GOT3 (cell line): ENCODE measurements at regions not wholly inside any gene's neighbourhood (a gene's known extent, or its start where the extent isn't known, plus 50 kb on each side); places are given as distances from the start of the nearest gene placed in this dataset.

Experiments used
- DNase-seq: peaks from one replicate; lab custom pipeline; 2025; ENCODE audit warnings: mixed read lengths; lab: John Stamatoyannopoulos, UW

DNA sequence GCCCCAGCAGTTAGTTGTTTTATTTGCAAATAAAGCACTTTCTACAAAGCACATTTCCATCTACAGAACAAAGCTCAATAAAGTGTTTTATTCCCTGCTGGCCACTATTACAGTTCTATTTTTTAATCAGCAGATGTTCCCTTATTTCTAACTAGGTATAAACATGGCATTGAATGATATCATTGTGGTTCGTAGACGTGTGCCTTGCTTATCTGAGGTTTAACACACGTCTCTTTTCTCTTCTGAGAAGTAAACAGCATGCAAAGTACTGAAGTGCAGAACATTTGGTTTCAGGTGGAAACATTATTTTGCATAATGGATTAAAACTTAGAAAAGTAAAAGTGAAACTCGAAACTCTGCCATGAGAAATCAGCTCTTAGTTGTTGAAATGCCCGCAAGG, 1989.3 kb upstream of the WWC1 start:
- no peak for DNase-seq

DNA sequence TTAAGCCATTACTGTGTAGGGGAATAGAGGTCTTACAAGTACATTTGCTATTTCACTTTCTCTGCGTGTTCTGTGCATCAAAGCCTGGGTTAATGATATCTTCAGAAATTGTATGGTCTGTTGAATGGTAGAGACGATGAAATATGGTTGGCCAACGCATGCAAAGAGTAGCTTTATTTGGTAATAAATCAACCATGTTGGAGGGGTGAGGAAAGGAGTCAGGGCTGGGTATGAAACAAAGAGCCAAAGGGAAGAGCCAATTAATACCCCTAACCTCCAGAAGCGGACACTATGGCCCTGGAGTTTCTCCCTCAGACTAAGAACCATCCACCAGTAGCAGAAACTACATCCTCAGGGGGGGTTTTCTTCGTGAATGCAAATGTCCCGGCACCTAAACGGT, 1974.0 kb upstream of the WWC1 start:
- no peak for DNase-seq

DNA sequence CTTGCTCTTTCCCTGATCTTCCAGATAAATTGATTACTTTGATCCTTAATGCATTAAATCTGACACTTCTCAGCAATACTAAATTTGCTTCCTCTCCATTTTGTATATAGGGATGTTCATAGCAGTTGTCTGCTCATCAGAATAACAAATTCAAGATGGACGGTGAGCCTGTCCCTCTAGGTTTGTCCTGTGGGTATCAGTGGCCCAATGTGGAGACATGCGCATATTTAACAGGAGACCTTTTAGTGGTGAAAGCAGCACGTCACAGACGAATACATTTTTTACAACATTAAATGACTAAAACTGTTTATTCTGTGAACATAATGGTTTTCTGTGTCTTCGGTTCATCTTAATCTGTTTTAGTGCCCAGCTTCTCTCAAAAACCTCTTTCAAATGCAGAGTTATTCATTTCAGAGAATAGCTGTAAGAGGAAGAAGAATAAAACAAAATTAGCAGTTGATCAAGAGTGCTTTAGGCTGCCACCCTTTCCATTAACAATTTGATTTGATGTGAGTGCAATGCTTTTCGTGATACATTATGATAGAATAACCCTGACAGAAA, 1970.4 kb upstream of the WWC1 start:
- DNase-seq = no peak

DNA sequence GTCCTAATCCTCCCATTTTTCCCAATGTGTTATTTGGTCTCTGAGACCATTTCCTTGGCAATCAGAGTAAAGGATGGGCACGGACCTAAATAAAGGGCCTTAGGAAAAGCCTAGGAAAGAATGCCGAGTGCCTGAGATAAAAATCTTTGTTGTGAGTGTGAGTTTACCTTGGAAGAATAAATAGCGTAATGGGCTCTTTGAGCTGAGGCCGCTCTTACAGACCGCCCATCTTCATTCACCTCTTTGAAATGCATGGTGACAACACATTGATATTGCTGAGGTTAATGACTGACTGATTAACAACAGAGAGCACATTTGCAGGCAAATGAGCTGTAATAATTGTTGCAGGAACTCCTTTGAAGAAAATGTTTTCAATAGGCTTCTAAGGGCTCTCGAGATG, 1967.1 kb upstream of the WWC1 start:
- no peak for DNase-seq

DNA sequence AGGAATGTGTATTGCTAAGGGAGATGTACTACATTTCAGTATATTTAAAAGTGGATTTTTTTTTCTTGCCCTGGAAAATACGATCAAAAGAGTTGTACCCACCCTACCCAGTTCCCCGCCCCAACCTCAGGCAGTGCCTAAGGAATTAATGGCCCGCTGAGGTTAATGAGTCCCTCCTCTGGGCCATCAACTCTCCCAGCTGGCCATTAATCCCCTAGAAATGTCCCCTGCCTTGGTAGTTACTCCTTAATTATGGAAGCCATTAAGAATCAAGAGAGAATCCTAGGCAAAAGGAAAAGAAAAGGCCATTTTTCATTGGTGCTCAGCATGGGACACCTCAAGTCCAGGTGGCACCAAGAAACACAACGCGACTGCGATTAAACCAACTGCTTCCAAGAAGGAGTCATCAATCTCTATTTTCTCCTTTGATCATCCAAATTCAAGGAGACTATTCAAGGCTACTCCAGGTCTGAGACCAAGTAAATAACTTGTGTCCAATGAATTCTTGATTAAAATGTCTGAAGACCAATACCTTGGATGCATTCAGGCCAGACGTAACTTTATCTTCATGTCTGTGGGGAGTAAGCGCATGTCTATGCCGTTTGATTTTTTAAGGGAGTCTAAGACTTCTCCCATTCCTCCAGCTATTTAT, 1962.2 kb upstream of the WWC1 start:
- DNase-seq = no peak

DNA sequence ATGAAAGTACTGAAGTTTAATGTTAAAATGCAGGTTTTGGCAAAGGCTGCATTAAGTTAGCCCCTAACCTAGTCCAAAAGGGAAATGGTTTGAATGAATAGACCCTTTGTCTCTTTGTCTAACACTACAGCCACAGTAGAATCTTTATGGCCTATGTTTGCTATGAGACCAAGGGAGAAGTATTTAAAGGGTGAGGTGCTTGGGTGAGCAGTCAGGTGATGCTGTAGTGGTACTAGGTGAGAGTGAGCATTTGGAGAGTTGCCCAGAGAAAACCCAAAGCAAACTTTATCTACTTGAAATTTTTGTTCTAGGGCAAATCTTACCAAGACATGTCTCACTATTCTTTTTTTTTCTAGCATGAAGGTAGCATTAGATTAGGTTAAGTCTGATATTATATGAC, 1961.4 kb upstream of the WWC1 start:
- DNase-seq = no peak

DNA sequence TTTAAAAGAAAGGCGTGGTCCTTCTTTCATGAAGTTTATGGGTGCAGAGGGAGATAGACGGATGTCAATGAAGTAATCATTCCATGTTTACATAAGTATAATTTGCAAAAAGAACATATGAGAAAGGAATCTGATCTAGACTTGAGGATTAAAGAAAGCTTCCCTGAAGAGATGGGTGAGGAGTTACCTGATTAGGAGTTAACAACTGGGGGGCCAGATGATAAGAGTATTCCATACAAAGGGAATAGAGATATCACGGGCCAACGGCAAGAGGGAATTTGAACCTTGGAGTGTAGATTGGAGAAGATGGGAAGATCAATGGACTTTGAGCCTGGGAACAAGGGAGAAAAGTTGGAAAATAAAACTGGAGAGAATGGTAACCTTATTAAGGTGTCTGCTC, 1959.9 kb upstream of the WWC1 start:
- no peak for DNase-seq

DNA sequence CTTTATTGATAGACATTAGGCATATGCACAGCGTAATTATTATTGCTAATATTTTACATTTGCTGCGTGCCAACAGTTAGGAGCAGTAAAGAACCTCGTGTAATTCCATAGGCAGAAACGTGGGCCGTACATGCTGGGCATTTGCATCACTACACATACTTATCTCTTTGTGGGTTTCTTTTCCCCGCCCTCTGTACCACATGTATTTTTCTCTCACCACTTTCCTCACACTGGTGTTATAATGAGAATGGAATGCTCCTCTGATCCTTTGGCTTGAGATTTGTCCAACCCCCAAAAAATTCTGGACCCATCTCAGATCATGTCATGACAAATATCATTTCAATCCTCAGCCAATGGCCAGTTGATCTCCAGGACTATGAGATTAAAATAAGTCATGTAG, 1952.6 kb upstream of the WWC1 start:
- no peak for DNase-seq

DNA sequence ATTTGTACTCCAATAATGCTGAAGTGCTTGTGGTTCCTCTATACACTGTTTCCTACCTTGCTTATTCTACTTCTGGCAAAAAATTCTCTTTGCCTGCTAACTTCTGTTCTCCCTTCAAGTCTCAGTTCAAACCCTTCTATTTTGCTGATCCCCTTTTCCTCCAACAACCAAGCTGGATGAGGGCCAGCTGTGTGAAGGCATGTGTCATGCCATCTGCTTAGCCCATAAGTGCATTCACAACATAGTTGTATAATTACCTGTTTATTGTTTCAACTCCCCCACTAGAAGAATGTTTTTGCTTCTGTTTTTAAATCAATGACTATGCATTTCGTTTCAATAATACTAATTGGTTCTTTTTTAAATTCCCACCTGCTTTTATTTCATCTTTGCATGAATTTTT, 1951.4 kb upstream of the WWC1 start:
- DNase-seq = no peak

DNA sequence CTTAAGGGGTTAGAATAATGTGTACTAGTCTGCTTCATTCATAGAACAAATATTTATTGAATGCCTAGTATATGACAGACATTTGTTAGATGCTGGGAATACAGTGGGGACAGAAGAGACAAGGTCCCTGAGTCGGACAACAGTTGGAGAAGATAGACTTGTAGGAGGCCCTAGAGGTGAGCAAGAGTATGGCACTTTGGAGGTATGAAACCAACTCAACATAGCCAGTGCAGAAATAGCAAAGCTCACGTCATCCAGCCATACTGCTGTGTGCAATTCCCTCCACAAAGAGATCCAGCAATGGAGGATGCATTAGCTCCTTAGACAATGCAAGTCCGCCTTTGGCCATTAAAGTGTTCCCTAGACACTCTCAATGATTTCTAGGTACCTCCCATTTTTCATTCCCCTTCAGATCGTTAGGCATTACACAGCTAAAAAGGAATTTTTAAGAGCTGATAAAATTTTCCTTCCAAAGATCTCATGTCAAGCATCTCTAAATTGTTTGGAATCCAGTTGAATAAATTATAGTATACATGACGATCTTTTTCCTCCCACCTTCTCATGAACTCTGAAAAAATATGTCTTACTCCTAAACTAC, 1949.6 kb upstream of the WWC1 start:
- DNase-seq = no peak

DNA sequence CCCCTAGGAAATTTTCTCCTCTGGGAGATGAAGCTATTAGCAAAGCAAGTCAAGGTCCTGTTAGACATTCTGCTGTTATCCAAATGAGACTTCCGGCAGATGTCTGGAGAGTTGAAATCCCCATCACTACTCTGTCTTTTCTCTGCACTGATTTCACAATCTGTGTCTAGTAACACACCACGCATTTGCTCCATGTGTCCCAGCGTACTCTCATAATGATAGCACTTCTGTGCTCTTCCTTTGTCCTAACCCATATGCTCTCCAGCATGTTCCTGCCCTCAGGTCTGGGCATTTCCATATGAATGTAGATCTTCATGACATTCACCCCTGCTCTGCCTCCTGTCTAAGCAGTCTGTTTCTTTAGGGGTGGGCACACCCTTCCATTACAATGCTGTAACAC, 1949.0 kb upstream of the WWC1 start:
- DNase-seq = no peak

DNA sequence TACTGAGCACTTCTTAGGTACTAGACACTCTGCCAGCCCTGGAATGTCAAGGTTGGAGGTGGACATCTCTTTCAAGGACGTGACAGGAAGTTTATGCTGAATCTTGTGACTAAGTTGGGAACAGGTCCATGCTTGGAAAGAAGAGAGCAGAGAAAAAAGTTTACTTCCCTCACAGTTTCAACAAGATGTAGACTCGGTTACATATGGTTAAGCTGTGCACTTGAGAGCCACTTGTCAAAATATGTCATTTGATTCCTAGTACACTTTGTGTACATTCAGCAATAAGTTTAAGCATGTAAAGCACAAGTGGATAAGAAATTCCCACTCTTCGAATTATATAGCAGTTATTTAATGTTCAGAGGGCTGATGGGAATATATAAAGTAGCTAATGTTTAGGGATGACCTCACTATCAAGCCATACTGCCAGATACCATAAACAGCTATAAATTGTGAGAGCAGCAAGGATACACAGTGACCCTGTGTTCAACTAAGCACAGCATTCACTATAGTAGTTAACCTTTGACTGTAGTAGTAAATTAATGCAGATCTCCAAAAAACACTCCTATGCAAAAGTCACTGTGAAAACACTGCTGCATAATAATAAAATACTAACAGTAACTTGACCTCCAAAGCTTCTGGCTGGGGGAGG, 1944.6 kb upstream of the WWC1 start:
- DNase-seq = no peak

DNA sequence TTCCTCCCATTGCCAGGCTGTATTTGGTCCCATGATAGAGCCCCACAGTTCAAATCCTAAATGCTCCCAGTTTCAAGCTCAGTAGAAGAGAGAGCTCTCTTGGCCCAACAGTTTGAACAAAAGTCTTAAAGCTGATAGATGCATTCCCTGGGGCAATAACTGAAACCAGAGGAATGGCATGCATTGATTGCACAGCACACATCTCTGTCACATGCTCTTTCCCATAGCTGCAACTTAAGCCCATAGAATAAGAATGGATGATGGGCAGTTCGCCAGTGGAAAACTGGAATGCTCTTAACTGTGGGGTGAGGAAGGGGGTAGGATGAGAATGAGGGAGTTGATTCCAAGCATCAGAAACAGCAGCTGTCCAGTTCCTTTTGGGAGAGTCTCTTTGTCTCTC, 1942.4 kb upstream of the WWC1 start:
- DNase-seq = no peak

DNA sequence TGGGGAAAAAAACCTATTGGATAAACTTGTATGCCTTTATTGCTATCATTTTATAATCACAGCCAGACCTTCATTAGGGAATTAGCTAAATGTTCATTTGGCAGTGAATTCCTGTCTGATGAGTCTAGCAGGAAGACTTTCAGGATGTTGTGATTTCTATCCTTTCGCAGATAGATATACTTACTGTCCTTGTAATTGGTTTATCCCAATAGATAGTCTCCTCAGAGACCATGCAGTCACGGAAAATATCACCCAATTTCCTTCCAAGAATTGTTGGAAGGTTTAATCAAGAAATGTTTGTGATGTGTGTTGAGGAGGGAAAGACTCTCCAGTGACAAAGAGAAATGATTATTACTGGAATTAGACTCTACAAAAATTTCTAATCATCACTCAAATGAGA, 1937.9 kb upstream of the WWC1 start:
- no peak for DNase-seq

DNA sequence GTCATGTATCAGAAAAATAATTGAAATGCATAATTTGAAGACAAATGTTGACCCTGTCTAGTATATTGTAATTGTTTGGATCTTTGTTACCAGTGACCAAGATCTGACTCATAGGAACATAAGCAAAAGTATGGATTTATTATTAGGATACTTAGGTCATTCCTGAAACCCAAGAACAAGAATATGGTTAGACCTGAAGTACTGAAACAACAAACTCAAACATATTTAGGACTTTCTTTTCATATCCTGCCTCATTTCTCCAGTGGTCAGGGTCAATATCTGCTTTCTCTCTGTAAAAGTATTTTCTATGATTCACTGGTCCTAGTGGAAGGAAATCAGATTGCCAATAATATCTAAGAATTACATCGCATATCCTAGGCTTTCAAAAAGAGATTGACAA, 1937.1 kb upstream of the WWC1 start:
- DNase-seq = no peak

DNA sequence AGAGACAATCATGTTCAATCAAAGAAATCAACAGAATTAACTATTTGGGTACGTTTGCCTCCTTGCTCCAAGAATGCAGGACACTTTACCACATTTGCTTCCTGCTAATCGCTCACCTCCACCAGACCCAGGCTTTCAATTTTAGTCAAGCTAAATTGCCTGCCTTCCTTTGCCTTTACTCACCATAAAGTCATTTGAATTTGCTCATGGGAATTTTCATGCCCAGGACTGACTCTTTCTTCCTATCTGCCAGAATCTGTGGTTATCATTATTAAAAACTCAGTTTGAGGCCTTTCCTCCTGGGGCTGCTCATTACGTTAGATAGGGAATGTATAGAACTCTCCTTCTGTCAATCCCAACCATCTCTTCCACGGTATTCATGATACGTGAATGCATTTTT, 1935.3 kb upstream of the WWC1 start:
- DNase-seq = no peak

DNA sequence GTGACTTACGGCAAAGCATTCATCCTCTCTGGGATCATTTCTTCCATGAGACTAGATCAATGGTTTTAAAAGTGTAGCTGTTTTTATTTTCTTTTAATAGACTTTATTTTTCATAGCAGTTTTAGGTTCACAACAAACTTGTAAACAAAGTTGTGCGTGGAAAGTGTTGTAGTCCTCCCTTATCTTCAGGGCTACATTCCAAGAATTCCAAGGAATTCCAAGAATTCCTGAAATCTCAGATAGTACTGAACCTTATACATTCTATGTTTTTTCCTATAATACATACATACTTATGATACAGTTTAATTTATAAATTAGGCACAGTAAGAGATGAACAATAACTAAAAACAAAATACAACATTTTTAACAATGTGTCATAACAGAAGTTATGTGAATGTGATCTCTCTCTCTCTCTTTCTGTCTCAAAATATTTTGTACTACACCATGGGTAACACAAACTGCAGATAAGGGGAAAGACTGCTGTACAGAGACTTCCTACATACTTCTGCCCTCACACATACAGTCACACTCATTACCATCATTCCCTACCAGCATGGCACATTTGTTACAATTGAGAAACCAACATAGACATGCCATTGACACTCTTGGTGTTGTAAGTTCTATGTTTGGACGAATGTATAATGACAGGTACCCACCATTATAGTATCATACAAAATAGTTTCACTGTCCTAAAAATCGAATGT, 1933.2 kb upstream of the WWC1 start:
- no peak for DNase-seq

DNA sequence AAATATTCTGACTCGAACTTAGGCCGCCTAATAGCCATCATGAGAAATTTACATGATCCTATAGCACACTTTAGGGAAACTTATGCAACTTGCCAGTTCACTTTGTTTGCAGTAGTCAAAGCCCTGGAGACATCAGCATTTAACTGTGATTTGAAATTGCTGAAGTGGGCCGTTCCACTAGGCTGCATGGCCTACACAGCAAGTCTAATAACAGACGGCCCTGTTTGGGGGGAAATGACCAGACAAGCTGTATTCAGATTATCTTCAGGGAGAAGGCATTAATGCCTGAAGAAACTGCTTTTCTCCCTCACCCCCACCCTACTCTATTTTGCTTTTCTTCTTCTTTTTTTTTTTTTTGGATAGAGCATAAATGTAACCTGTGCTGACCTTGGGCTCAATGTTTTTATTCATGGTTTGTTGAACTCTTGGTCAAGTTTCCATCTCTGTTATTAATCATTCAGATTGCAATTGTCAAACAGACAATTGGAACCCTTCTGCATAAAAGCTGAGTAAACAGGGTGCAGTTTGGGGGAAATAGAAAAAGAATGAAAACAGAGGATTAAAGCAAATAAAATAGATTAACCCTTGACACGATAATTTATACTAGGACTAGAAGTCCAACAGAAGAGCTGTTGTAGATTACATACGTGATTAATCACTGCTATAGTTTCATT, 1928.2 kb upstream of the WWC1 start:
- no peak for DNase-seq

DNA sequence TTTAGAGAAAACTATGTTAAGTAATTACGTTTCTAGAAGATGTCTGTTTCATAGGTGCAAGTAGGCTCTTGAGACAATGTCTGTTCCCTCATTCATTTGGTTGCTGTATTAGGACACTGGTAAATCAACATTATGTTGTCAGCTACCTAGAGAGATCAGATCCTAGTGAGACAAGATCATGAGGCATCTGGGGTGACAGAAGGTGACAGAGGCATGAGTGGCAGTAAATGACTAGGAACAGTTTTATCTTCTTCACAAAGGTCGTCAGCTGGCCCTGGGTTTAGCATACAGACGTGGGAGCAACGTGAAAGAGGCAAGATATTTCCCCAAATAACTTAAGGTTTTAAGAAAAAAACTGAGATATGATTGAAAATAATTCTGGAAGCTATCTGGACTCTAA, 1926.3 kb upstream of the WWC1 start:
- no peak for DNase-seq

DNA sequence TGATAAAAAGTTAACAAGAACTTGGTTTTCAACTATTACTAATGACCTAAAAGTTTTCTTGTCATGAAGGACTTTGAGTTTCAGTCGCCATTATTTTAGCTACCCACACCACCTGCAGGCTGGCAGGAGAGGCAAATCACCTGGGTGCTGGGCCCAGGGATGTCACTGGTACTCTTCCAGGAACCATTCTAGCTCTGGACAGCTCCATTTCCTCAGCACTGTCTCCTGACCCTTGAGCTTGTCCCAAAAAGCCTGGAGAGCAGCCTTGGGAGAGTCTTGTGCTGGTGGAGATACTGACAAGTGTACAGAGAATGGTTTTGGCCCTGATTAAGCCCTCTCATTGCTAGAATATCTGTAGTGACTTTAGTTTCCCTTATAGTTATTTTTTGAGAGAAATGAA, 1924.1 kb upstream of the WWC1 start:
- no peak for DNase-seq

DNA sequence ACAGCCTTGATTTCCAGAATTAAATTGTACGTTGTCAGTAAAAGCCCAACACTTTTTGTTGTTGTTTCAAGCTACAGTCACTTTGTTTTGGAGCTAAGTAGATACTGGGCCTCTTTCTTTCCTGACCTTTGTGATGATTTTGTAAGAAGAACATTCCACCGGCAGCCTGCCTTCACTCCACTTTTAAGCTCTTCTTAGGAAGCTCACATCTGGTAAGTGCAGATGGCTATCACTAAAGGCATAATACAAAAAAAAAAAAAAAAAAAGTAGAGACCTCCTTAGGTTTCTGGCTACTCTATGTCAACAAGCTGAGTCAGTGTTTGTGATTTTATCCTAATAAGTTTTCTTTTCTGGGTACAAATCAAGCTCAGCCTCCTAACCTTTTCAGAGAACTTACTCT, 1922.1 kb upstream of the WWC1 start:
- DNase-seq = no peak

DNA sequence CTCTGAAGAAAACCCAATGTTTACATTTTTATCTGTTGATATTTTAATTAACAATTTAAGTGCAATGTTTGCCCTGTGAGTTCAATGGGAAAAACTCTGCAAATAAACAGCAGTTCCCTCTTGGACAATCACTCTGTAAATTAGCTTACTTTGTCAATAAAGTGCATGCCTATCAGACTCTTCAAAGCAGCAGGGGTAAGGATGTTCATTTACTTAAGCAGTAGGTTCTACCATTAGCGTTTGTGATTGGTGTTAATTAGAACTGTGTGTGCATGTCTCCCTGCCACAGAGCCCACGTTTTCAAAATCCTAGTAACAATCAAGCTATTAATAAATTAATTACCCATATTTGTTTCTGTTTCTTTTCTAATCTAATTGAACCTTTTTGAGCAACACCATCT, 1921.6 kb upstream of the WWC1 start:
- DNase-seq = no peak
